Neural cell (in vitro differentiated cells): ENCODE measurements at regions not wholly inside any gene's neighbourhood (a gene's known extent, or its start where the extent isn't known, plus 50 kb on each side); places are given as distances from the start of the nearest gene placed in this dataset.

Experiments
- H2AFZ ChIP-seq: fragments of 200-600, 300-800 bp; sonication (generic), shearing (Covaris generic); 2 replicates; pipeline ENCODE4 v1.6.0; 2014; ENCODE audit warnings: low read depth, mild to moderate bottlenecking, antibody characterized with exemption, low read length, moderate library complexity
- H3F3A ChIP-seq: fragments of 200-600 bp; shearing (Covaris generic); 2 replicates; pipeline ENCODE4 v1.6.1; 2016; ENCODE audit warnings: mild to moderate bottlenecking, moderate library complexity, mixed read lengths, antibody characterized with exemption, low read length; ENCODE audit not compliant: insufficient read depth, poor library complexity, severe bottlenecking
- H3K27ac ChIP-seq: fragments of 200-600, 300-800 bp; sonication (generic), shearing (Covaris generic); 2 replicates; pipeline ENCODE4 v1.5.1; 2014; ENCODE audit warnings: mild to moderate bottlenecking, low read length, moderate library complexity
- H3K27me3 ChIP-seq: fragments of 300-800, 200-600 bp; sonication (generic), shearing (Covaris generic); 2 replicates; pipeline ENCODE4 v1.6.0; 2014; ENCODE audit warnings: mild to moderate bottlenecking, low read depth, low read length, moderate library complexity; ENCODE audit not compliant: insufficient read depth
- H3K36me3 ChIP-seq: fragments of 300-800, 200-600 bp; sonication (generic), shearing (Covaris generic); 2 replicates; pipeline ENCODE4 v1.5.1; 2014; ENCODE audit warnings: mild to moderate bottlenecking, antibody characterized with exemption, low read length, moderate library complexity; ENCODE audit not compliant: insufficient read depth
- H3K4me2 ChIP-seq: fragments of 300-800, 200-600 bp; sonication (generic), shearing (Covaris generic); 2 replicates; pipeline ENCODE4 v1.6.0; 2014; ENCODE audit warnings: mild to moderate bottlenecking, low read length
- H3K4me3 ChIP-seq: fragments of 300-800, 200-600 bp; sonication (generic), shearing (Covaris generic); 2 replicates; pipeline ENCODE4 v1.5.1; 2014; ENCODE audit warnings: mild to moderate bottlenecking, low read length, moderate library complexity
- H3K79me2 ChIP-seq: fragments of 200-600 bp; shearing (Covaris generic); replicated peaks from 2 replicates; pipeline ENCODE4 v1.6.0; 2014; ENCODE audit warnings: mild to moderate bottlenecking, low read length, moderate library complexity; ENCODE audit not compliant: insufficient read depth
- H3K9ac ChIP-seq: fragments of 300-800, 200-600 bp; sonication (generic), shearing (Covaris generic); 2 replicates; pipeline ENCODE4 v1.6.1; 2016; ENCODE audit warnings: mild to moderate bottlenecking, low read length, mixed read lengths
- H3K9me2 ChIP-seq: fragments of 200-600 bp; shearing (Covaris generic); 2 replicates; pipeline ENCODE4 v1.6.1; 2016; ENCODE audit warnings: mild to moderate bottlenecking, low read length, mixed read lengths; ENCODE audit not compliant: insufficient read depth
- H3K9me3 ChIP-seq: fragments of 200-600, 300-800 bp; sonication (generic), shearing (Covaris generic); 2 replicates; pipeline ENCODE4 v1.6.1; 2016; ENCODE audit warnings: mild to moderate bottlenecking, mixed run types, low read length, moderate library complexity, mixed read lengths
- H4K20me1 ChIP-seq: fragments of 200-600 bp; shearing (Covaris generic); 2 replicates; pipeline ENCODE4 v1.6.1; 2016; ENCODE audit warnings: mild to moderate bottlenecking, mixed run types; ENCODE audit not compliant: insufficient read depth
- CTCF ChIP-seq: fragments of 450-650 bp; IDR thresholded peaks from 2 replicates; pipeline ENCODE4 v1.5.1; 2014; ENCODE audit warnings: antibody characterized with exemption, mild to moderate bottlenecking, moderate library complexity; ENCODE audit not compliant: poor library complexity, severe bottlenecking
- EP300 ChIP-seq: fragments of 450-650 bp; conservative IDR thresholded peaks from 2 replicates; pipeline ENCODE4 v1.6.1; 2014; ENCODE audit warnings: antibody characterized with exemption, mild to moderate bottlenecking, moderate library complexity; ENCODE audit not compliant: poor library complexity, severe bottlenecking
- EZH2 ChIP-seq: fragments of 200-600, 300-800 bp; shearing (Covaris generic), sonication (generic); IDR thresholded peaks from 2 replicates; pipeline ENCODE4 v1.6.1; 2014; ENCODE audit warnings: antibody characterized with exemption, low read length, borderline replicate concordance, mild to moderate bottlenecking; ENCODE audit not compliant: insufficient read depth, poor library complexity, severe bottlenecking
- MXI1 ChIP-seq: fragments of 450-650 bp; conservative IDR thresholded peaks from 2 replicates; pipeline ENCODE4 v1.6.1; 2014; ENCODE audit warnings: antibody characterized with exemption, mild to moderate bottlenecking; ENCODE audit not compliant: poor library complexity, severe bottlenecking
- POLR2AphosphoS5 ChIP-seq: IDR thresholded peaks from 2 replicates; pipeline ENCODE4 v1.6.1; 2012
- RAD21 ChIP-seq: fragments of 450-650 bp; conservative IDR thresholded peaks from 2 replicates; pipeline ENCODE4 v1.6.1; 2014; ENCODE audit warnings: antibody characterized with exemption, mild to moderate bottlenecking, moderate library complexity
- REST ChIP-seq: IDR thresholded peaks from 2 replicates; pipeline ENCODE4 v1.6.1; 2012; ENCODE audit warnings: borderline replicate concordance
- SMC3 ChIP-seq: fragments of 450-650 bp; conservative IDR thresholded peaks from 2 replicates; pipeline ENCODE4 v1.6.1; 2014; ENCODE audit warnings: antibody characterized with exemption, mild to moderate bottlenecking, moderate library complexity; ENCODE audit not compliant: poor library complexity
- TAF1 ChIP-seq: IDR thresholded peaks from 2 replicates; pipeline ENCODE4 v1.6.1; 2012; ENCODE audit warnings: low read depth

GRCh38 chr18:29430416-29430815 is 1253.5 kb upstream of the CDH2 start:
- Histone ChIP-seq H4K20me1 (no peaks in the 10 kb centered on the region), H3K36me3 (no peaks in the 10 kb centered on the region), H3K27me3 (no peaks in the 10 kb centered on the region), H3K27ac (no peak overlapping the region), H3F3A (no peaks in the 10 kb centered on the region), H3K4me2 (no peak overlapping the region), H2AFZ (no peak overlapping the region), H3K4me3 (no peak overlapping the region), H3K9ac (no peak overlapping the region), H3K9me2 (no peaks in the 10 kb centered on the region), H3K9me3 (no peaks in the 10 kb centered on the region), H3K79me2 (no peaks in the 10 kb centered on the region)
- TF ChIP-seq SMC3 (no peak), EZH2 (no peak)

- Histone ChIP-seq H3K36me3 (no peaks in the 10 kb centered on the region), H3K9me2 (no peaks in the 10 kb centered on the region), H2AFZ (no peak overlapping the region), H3K79me2 (no peaks in the 10 kb centered on the region), H3K27me3 (no peaks in the 10 kb centered on the region), H3K9ac (no peak overlapping the region), H3K4me3 (no peak overlapping the region), H3F3A (no peaks in the 10 kb centered on the region), H3K27ac (no peak overlapping the region), H3K4me2 (no peak overlapping the region), H3K9me3 (peaks cover 3% of the 10 kb centered on the region), H4K20me1 (no peaks in the 10 kb centered on the region)
- TF ChIP-seq EZH2 (no peak), POLR2AphosphoS5 (no peak), CTCF (no peak), SMC3 (no peak), MXI1 (no peak), TAF1 (no peak), EP300 (no peak), RAD21 (no peak), REST (no peak)
Measured at GRCh38 chr18:29418136-29418535, 1241.2 kb upstream of the CDH2 start.

GRCh38 chr18:29406996-29407395 is 1230.1 kb upstream of the CDH2 start:
- TF ChIP-seq POLR2AphosphoS5 (no peak), RAD21 (no peak), REST (no peak), EP300 (no peak), EZH2 (no peak), TAF1 (no peak), SMC3 (no peak), MXI1 (no peak), CTCF (no peak)
- H3K9me3 ChIP-seq: no peaks in the 10 kb centered on the region
- no peaks in the 10 kb centered on the region for H3K79me2 ChIP-seq
- H4K20me1 ChIP-seq: no peaks in the 10 kb centered on the region
- H3K9ac ChIP-seq: no peak overlapping the region
- H3K4me3 ChIP-seq: no peak overlapping the region
- H3K9me2 ChIP-seq: no peaks in the 10 kb centered on the region
- H2AFZ ChIP-seq: no peak overlapping the region
- H3K27ac ChIP-seq: no peak overlapping the region
- no peaks in the 10 kb centered on the region for H3F3A ChIP-seq
- H3K36me3 ChIP-seq: no peaks in the 10 kb centered on the region
- no peaks in the 10 kb centered on the region for H3K27me3 ChIP-seq
- H3K4me2 ChIP-seq: no peak overlapping the region
